PC-9 (cell line): ENCODE measurements at regions not wholly inside any gene's neighbourhood (a gene's known extent, or its start where the extent isn't known, plus 50 kb on each side); places are given as distances from the start of the nearest gene placed in this dataset.

ENCODE experiments used
- CTCF ChIP-seq: fragments of 200-600 bp; sonication (generic); conservative IDR thresholded peaks from 2 replicates; pipeline ENCODE4 v1.6.1; 2017; ENCODE audit warnings: mixed run types, antibody characterized with exemption, mild to moderate bottlenecking, moderate library complexity
- EZH2 ChIP-seq: fragments of 200-600 bp; sonication (generic); IDR thresholded peaks from 2 replicates; pipeline ENCODE4 v1.8.0; 2017; ENCODE audit warnings: antibody characterized with exemption, low read depth

GRCh38 chr2:23120161-23120560, 264.8 kb upstream of the KLHL29 start:
- TF ChIP-seq CTCF, result no peak
- no peak for TF ChIP-seq EZH2
